ENCODE measurements at regions not wholly inside any gene's neighbourhood (a gene's known extent, or its start where the extent isn't known, plus 50 kb on each side); places are given as distances from the start of the nearest gene placed in this dataset.

- Histone ChIP-seq H3K27me3 (ENCODE audit: low read length) (peaks cover 25% of the 10 kb centered on the region; the same call in 1 of the 2 replicates), H3K4me1 (ENCODE audit: insufficient read depth, low read length) (no peaks in the 10 kb centered on the region), H3K36me3 (ENCODE audit: low read depth, low read length) (no peaks in the 10 kb centered on the region), H3K79me2 (ENCODE audit: low read length) (no peaks in the 10 kb centered on the region), H3K9ac (ENCODE audit: low read length) (no peak overlapping the region), H4K20me1 (ENCODE audit: low read length) (no peaks in the 10 kb centered on the region), H3K4me2 (ENCODE audit: low read length) (no peak overlapping the region), H3K4me3 (ENCODE audit: low read length) (no peak overlapping the region), H3F3A (ENCODE audit: low read length, unreplicated experiment) (no peaks in the 10 kb centered on the region), H3K9me3 (ENCODE audit: low read length) (no peaks in the 10 kb centered on the region), H2AFZ (ENCODE audit: low read length) (no peak overlapping the region), H3K27ac (ENCODE audit: low read length) (no peak overlapping the region), H3K9me2 (replicated peaks; ENCODE audit: low read length) (no peaks in the 10 kb centered on the region)
- no peak for DNase-seq
- POLR2A ChIA-PET (ENCODE audit: unreplicated experiment) = no interaction called here
- intact Hi-C loops (cut with micrococcal nuclease) = no loop called here
- no TSS peak for BruUV-seq (replicated peaks)
- CTCF ChIA-PET = no interaction called here
- no peak for TF ChIP-seq CTCF (conservative IDR thresholded peaks at IDR 0.05; ENCODE audit: low read depth, low read length)
- no peak for ATAC-seq
Measured at GRCh38 chr12:114611145-114612018, 72.6 kb downstream of the TBX3 start.

GRCh38 chr12:114608509-114608908 lies 75.5 kb downstream of the TBX3 start:
- Histone ChIP-seq H3K4me2 (ENCODE audit: low read length) (no peak overlapping the region), H2AFZ (ENCODE audit: low read length) (no peak overlapping the region), H3K9me2 (replicated peaks; ENCODE audit: low read length) (no peaks in the 10 kb centered on the region), H3K36me3 (ENCODE audit: low read depth, low read length) (no peaks in the 10 kb centered on the region), H3K79me2 (ENCODE audit: low read length) (no peaks in the 10 kb centered on the region), H3K9me3 (ENCODE audit: low read length) (no peaks in the 10 kb centered on the region), H3K4me1 (ENCODE audit: insufficient read depth, low read length) (no peaks in the 10 kb centered on the region), H4K20me1 (ENCODE audit: low read length) (no peaks in the 10 kb centered on the region), H3K9ac (ENCODE audit: low read length) (no peak overlapping the region), H3F3A (ENCODE audit: low read length, unreplicated experiment) (no peaks in the 10 kb centered on the region), H3K4me3 (ENCODE audit: low read length) (no peak overlapping the region), H3K27ac (ENCODE audit: low read length) (no peak overlapping the region), H3K27me3 (ENCODE audit: low read length) (peaks cover 39% of the 10 kb centered on the region)
- ChIA-PET CTCF (no interaction called here), POLR2A (ENCODE audit: unreplicated experiment) (no interaction called here)
- intact Hi-C loops (cut with micrococcal nuclease) = no loop called here
- ATAC-seq (no peak), DNase-seq (no peak)
- BruUV-seq (replicated peaks) = no TSS peak
- no peak for TF ChIP-seq CTCF (conservative IDR thresholded peaks at IDR 0.05; ENCODE audit: low read depth, low read length)
- TF ChIP-seq EZH2phosphoT487 (IDR thresholded peaks at IDR 0.05; ENCODE audit: borderline replicate concordance, low read length) = no peak
- TF ChIP-seq EZH2 (IDR thresholded peaks at IDR 0.05; ENCODE audit: low read length, unreplicated experiment) = no peak

GRCh38 chr12:114605918-114606317 lies 78.1 kb downstream of the TBX3 start:
- CTCF ChIA-PET = no interaction called here
- intact Hi-C loops (cut with micrococcal nuclease) = no loop called here

More at GRCh38 chr12:114605918-114606317, 78.1 kb downstream of the TBX3 start:
- Histone ChIP-seq H2AFZ (ENCODE audit: low read length) (no peak overlapping the region), H3F3A (ENCODE audit: low read length, unreplicated experiment) (no peaks in the 10 kb centered on the region), H3K9ac (ENCODE audit: low read length) (no peak overlapping the region), H3K9me3 (ENCODE audit: low read length) (no peaks in the 10 kb centered on the region), H3K27me3 (ENCODE audit: low read length) (peaks cover 45% of the 10 kb centered on the region), H3K79me2 (ENCODE audit: low read length) (no peaks in the 10 kb centered on the region), H3K36me3 (ENCODE audit: low read depth, low read length) (no peaks in the 10 kb centered on the region), H3K4me2 (ENCODE audit: low read length) (no peak overlapping the region), H3K4me3 (ENCODE audit: low read length) (no peak overlapping the region), H3K4me1 (ENCODE audit: insufficient read depth, low read length) (no peaks in the 10 kb centered on the region), H3K27ac (ENCODE audit: low read length) (no peak overlapping the region), H4K20me1 (ENCODE audit: low read length) (no peaks in the 10 kb centered on the region), H3K9me2 (replicated peaks; ENCODE audit: low read length) (no peaks in the 10 kb centered on the region)
- ATAC-seq (no peak), DNase-seq (no peak)
- POLR2A ChIA-PET (ENCODE audit: unreplicated experiment) = no interaction called here
- no TSS peak for BruUV-seq (replicated peaks)
- TF ChIP-seq CTCF (conservative IDR thresholded peaks at IDR 0.05; ENCODE audit: low read depth, low read length) = no peak
- TF ChIP-seq EZH2phosphoT487 (IDR thresholded peaks at IDR 0.05; ENCODE audit: borderline replicate concordance, low read length) = no peak
- no peak for TF ChIP-seq EZH2 (IDR thresholded peaks at IDR 0.05; ENCODE audit: low read length, unreplicated experiment)
